Sigmoid colon (tissue), 4 donors: ENCODE measurements at regions not wholly inside any gene's neighbourhood (a gene's known extent, or its start where the extent isn't known, plus 50 kb on each side); places are given as distances from the start of the nearest gene placed in this dataset.

Experiments
- CTCF ChIP-seq, 4 experiments: fragments of 450-650 bp in 3 of 4; fragments of 200-600 bp in 1 of 4; IDR thresholded peaks; one replicate each; pipeline ENCODE4 v1.5.1; 2016 to 2019; ENCODE audit warnings: antibody characterized with exemption in 4 of 4, mild to moderate bottlenecking in 3 of 4, moderate library complexity in 2 of 4
- EP300 ChIP-seq, 4 donors: sonication (generic); formaldehyde crosslinking; IDR thresholded peaks; one replicate each; pipeline ENCODE4 v1.6.1; 2017; ENCODE audit warnings: antibody characterized with exemption in 4 of 4
- POLR2A ChIP-seq, 2 donors: fragments of 450-650 bp; IDR thresholded peaks; one replicate each; pipeline ENCODE4 v1.6.1; 2016; ENCODE audit warnings: antibody characterized with exemption in 2 of 2, mild to moderate bottlenecking in 2 of 2, moderate library complexity in 2 of 2
- POLR2AphosphoS5 ChIP-seq, 4 donors: sonication (generic); formaldehyde crosslinking; IDR thresholded peaks; one replicate each; pipeline ENCODE4 v1.6.1; 2017; ENCODE audit warnings: antibody characterized with exemption in 4 of 4

GRCh38 chr5:4128994-4129393 is 533.4 kb downstream of the IRX1 start:
- no peak for TF ChIP-seq CTCF (IDR thresholded peaks at IDR 0.05)
- TF ChIP-seq EP300 (IDR thresholded peaks at IDR 0.05), result no peak
- no peak for TF ChIP-seq POLR2AphosphoS5 (IDR thresholded peaks at IDR 0.05)
- no peak for TF ChIP-seq POLR2A (IDR thresholded peaks at IDR 0.05)
